ENCODE measurements at regions not wholly inside any gene's neighbourhood (a gene's known extent, or its start where the extent isn't known, plus 50 kb on each side); places are given as distances from the start of the nearest gene placed in this dataset.

DNA sequence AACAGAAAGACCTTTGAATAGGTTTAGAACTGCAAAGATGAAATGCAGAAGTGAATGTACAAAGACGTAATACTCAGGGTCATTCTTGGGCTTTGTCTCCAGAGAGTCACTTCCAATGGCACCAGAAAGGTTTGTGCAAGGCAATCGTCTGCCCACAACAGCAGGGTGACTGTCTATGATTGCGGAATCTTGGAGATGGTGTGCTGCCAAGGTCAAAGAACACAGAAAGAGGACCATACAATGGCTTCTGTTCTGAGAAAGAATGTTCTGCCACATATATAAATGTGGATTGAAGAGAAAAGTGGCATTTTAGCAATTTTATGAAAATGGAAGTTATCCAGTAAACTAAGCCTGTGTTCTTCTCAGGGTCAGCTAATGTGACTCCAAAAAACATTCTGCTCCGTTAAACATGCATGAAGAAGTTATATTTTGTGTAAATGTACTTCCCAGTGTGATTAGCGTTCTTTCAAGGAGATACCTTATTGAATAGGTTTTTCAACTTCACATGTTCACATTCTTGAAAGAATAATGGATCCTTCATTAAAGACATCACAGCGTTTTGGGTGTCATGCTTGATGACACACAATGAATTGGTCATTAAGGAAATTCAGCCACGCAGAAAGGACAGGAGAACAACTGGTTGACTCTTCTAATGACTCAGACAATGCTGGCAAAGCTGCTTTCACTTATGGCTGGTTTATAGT is 73.4 kb upstream of the CDH6 start:
- H3K9ac ChIP-seq, result no peak overlapping the region
- no peak overlapping the region for H3K27ac ChIP-seq
- H3K4me2 ChIP-seq, result no peak overlapping the region
- H3K4me3 ChIP-seq, result no peak overlapping the region
- no peaks in the 10 kb centered on the region for H4K20me1 ChIP-seq
- H3K4me1 ChIP-seq, result no peaks in the 10 kb centered on the region
- no peaks in the 10 kb centered on the region for H3K9me3 ChIP-seq
- H3K27me3 ChIP-seq, result no peaks in the 10 kb centered on the region
- no peak for TF ChIP-seq Cebpa-rat (IDR thresholded peaks at IDR 0.05)
- H3K36me3 ChIP-seq, result no peaks in the 10 kb centered on the region

- Histone ChIP-seq H3K9me3 (no peaks in the 10 kb centered on the region), H3K4me2 (no peak overlapping the region), H3K36me3 (no peaks in the 10 kb centered on the region), H3K9ac (no peak overlapping the region), H3K4me1 (no peaks in the 10 kb centered on the region), H3K27me3 (no peaks in the 10 kb centered on the region), H4K20me1 (no peaks in the 10 kb centered on the region), H3K27ac (no peak overlapping the region), H3K4me3 (no peak overlapping the region)
- TF ChIP-seq Cebpa-rat (IDR thresholded peaks at IDR 0.05), result no peak
Observed at GRCh38 chr5:31116466-31117031, 76.9 kb upstream of the CDH6 start.

GRCh38 chr5:31114817-31115216 is 78.7 kb upstream of the CDH6 start:
- no peak for TF ChIP-seq Cebpa-rat (IDR thresholded peaks at IDR 0.05)
- Histone ChIP-seq H3K4me1 (no peaks in the 10 kb centered on the region), H3K27ac (no peak overlapping the region), H3K36me3 (no peaks in the 10 kb centered on the region), H3K9me3 (no peaks in the 10 kb centered on the region), H3K27me3 (no peaks in the 10 kb centered on the region), H3K9ac (no peak overlapping the region), H4K20me1 (no peaks in the 10 kb centered on the region), H3K4me3 (no peak overlapping the region), H3K4me2 (no peak overlapping the region)

DNA sequence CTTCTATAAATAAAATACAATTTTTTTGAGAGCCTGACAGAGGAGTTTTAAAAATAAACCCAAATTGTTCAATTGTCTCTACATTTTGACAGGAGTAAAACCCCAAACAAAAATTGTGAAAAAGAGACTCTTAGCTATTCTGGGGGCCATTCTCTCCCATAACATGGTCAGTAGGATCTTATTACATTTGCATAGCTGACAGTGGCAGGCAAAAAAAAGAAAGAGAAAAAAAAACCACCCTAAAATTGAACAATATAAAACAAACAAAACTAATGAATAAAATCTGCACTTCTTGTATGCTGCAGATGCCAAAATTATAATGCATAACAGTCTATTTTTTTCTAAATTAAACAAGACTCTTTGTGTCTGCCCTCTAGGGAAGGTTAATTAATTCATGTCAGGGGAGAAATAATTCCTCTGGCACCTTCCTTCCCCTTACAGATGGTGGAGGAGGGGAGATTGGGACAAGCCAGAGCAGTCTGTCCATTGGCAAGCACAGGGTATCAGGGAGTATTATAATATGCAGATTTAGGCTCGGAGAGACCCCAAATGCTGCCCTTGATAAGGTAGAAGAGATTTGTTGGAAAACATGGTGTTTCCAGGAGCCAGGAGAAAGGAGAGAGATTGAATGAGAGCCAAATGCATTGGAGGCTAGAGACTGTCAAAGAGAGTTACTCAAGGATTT is 79.7 kb upstream of the CDH6 start:
- H3K27me3 ChIP-seq, result no peaks in the 10 kb centered on the region
- H3K9ac ChIP-seq, result no peak overlapping the region
- H3K4me1 ChIP-seq, result no peaks in the 10 kb centered on the region
- H4K20me1 ChIP-seq, result no peaks in the 10 kb centered on the region
- no peak overlapping the region for H3K4me2 ChIP-seq
- TF ChIP-seq Cebpa-rat (IDR thresholded peaks at IDR 0.05), result no peak
- no peaks in the 10 kb centered on the region for H3K9me3 ChIP-seq
- H3K36me3 ChIP-seq, result no peaks in the 10 kb centered on the region
- no peak overlapping the region for H3K27ac ChIP-seq
- no peak overlapping the region for H3K4me3 ChIP-seq

DNA sequence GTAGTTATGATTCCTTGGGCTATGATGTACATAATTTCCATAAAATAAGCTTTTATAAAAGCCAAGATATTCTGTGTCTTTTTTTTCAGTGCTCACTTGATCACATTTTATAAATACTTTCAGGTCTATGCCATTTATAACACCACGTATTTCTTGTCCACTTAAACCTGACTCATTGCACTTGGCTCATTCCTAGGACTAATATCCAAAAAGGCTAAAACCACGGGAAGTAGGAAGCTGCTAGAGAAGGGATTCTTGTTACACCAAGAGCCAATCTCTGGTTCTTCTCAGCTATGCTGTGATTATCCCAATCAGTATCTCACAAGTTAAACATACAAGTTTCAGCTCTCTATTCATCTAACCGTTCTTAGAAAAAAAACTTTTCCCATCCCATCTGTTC is 80.4 kb upstream of the CDH6 start:
- H3K9me3 ChIP-seq, result no peaks in the 10 kb centered on the region
- no peaks in the 10 kb centered on the region for H4K20me1 ChIP-seq
- no peaks in the 10 kb centered on the region for H3K36me3 ChIP-seq
- H3K9ac ChIP-seq, result no peak overlapping the region
- H3K27me3 ChIP-seq, result no peaks in the 10 kb centered on the region
- H3K4me3 ChIP-seq, result no peak overlapping the region
- H3K4me2 ChIP-seq, result no peak overlapping the region
- H3K27ac ChIP-seq, result no peak overlapping the region
- no peaks in the 10 kb centered on the region for H3K4me1 ChIP-seq
- no peak for TF ChIP-seq Cebpa-rat (IDR thresholded peaks at IDR 0.05)

GRCh38 chr5:31107091-31107518 is 86.4 kb upstream of the CDH6 start:
- Histone ChIP-seq H3K27me3 (no peaks in the 10 kb centered on the region), H4K20me1 (no peaks in the 10 kb centered on the region), H3K9me3 (no peaks in the 10 kb centered on the region), H3K4me3 (no peak overlapping the region), H3K4me2 (no peak overlapping the region), H3K4me1 (no peaks in the 10 kb centered on the region), H3K36me3 (no peaks in the 10 kb centered on the region), H3K27ac (no peak overlapping the region), H3K9ac (no peak overlapping the region)
- TF ChIP-seq Cebpa-rat (IDR thresholded peaks at IDR 0.05), result no peak

DNA sequence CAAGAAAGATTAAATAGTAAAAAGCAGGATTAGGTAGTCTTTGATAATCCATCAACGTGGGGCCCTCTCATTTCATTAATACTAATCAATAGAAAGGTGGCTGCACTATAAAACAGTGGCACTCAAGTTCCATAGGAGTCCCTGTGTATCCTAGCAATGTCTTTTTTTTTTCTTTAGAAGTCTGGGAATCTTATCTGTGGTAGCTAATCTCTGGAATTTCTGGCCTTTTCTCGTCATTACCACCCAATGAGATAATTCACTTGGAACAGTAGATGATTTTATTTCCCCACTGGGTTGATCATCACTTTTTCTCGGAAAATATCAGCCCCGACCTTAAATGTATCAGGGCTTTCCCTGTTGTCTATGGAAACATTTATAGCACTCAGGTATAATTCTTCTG is 86.8 kb upstream of the CDH6 start:
- Histone ChIP-seq H3K9ac (no peak overlapping the region), H3K4me1 (no peaks in the 10 kb centered on the region), H4K20me1 (no peaks in the 10 kb centered on the region), H3K4me2 (no peak overlapping the region), H3K27ac (no peak overlapping the region), H3K27me3 (no peaks in the 10 kb centered on the region), H3K4me3 (no peak overlapping the region), H3K36me3 (no peaks in the 10 kb centered on the region), H3K9me3 (no peaks in the 10 kb centered on the region)
- no peak for TF ChIP-seq Cebpa-rat (IDR thresholded peaks at IDR 0.05)

DNA sequence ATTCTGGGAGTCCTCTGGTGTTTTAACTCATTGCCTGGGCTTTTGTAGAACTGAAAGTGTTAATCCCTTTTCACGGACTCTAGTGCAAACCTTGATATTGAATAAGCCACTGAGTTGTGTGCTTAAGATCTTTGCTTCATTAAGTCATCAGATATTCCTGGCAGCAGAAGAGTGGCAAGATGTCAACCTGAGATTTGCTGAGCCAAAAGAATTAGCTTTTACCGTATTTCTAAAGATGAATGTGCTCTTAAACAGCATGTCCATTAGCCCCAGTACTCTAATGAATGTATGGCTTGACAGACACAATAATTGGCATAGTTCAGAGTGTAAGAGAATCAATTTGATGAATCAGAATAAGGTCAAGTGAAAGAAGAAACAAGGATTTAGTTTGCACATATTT is 87.2 kb upstream of the CDH6 start:
- Histone ChIP-seq H4K20me1 (no peaks in the 10 kb centered on the region), H3K4me1 (no peaks in the 10 kb centered on the region), H3K9me3 (no peaks in the 10 kb centered on the region), H3K36me3 (no peaks in the 10 kb centered on the region), H3K9ac (no peak overlapping the region), H3K4me3 (no peak overlapping the region), H3K27ac (no peak overlapping the region), H3K27me3 (no peaks in the 10 kb centered on the region), H3K4me2 (no peak overlapping the region)
- TF ChIP-seq Cebpa-rat (IDR thresholded peaks at IDR 0.05), result no peak

DNA sequence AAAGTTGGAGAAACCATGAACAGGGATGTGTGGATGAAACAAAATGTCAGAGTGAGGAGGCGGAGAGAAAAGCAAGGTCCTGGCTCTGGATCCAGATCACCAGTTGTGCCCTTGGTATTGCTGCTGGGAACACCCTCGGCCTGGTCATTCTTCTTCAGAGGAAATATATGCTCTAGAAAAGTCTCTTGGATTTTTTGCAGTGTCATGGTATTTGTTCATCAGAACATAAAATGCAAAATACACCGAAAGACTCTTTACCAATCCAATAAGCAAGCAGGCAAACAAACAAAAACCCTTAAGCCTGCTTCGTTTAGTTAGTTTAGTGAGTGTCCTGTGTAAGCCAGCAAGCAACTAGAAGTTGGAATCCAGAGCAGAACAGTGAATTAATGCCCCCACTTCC is 88.7 kb upstream of the CDH6 start:
- Histone ChIP-seq H3K9me3 (no peaks in the 10 kb centered on the region), H3K4me1 (no peaks in the 10 kb centered on the region), H3K4me2 (no peak overlapping the region), H3K4me3 (no peak overlapping the region), H3K27me3 (no peaks in the 10 kb centered on the region), H4K20me1 (no peaks in the 10 kb centered on the region), H3K27ac (no peak overlapping the region), H3K9ac (no peak overlapping the region), H3K36me3 (no peaks in the 10 kb centered on the region)
- TF ChIP-seq Cebpa-rat (IDR thresholded peaks at IDR 0.05), result no peak

GRCh38 chr5:31100781-31101310 is 92.6 kb upstream of the CDH6 start:
- Histone ChIP-seq H3K9ac (no peak overlapping the region), H3K4me2 (no peak overlapping the region), H3K9me3 (no peaks in the 10 kb centered on the region), H3K4me1 (no peaks in the 10 kb centered on the region), H4K20me1 (no peaks in the 10 kb centered on the region), H3K4me3 (no peak overlapping the region), H3K36me3 (no peaks in the 10 kb centered on the region), H3K27me3 (no peaks in the 10 kb centered on the region), H3K27ac (no peak overlapping the region)
- TF ChIP-seq Cebpa-rat (IDR thresholded peaks at IDR 0.05), result no peak

Data from BLaER1 (cell line).